HG02610 (cell line): ENCODE measurements at regions not wholly inside any gene's neighbourhood (a gene's known extent, or its start where the extent isn't known, plus 50 kb on each side); places are given as distances from the start of the nearest gene placed in this dataset.

Source experiments
- ATAC-seq: cut with Tn5 transposase; IDR thresholded peaks from one replicate; pipeline ENCODE4 v1.9.1; 2021; ENCODE audit warnings: mild to moderate bottlenecking, moderate library complexity; ENCODE audit not compliant: unreplicated experiment

DNA sequence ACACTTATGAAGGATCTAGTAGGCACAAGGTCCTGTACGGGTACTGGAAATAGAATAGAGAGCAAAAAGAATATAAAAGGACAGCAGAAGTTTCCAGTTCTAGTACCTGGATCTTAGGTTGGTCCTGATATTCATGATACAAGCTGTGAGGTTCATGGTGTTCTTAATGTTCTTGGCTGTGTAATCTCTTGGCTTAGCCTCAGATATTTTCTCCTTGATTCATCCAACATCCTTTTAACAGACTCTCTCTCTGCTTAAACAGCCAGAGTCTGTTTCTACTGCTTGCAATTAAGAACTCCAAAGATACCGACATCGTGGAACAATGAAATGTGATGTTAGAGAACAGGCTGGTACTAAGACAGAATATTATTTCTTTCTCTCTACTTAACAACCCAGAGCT lies 49.9 kb downstream of the CNTN3 start:
- no peak for ATAC-seq

- no peak for ATAC-seq
Measured at GRCh38 chr3:74562558-74563269, 51.7 kb downstream of the CNTN3 start.

DNA sequence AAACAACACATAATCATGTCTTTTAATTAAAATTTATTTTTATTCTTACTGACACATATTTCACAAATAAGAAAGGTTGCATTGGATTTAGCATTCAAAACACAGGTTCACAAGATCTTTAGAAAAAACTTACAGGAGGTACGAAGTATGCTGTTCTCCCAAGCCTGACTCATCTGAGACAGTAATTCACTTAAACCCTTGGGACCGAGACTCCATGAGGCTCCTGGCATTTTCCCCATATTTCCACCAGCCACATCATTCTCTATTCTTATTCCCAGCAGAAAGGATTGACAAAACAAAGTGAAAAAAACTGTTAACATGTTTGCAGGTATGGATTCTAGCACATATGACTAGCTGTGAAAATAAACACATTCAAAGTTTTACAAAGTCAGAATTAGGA lies 52.6 kb downstream of the CNTN3 start:
- no peak for ATAC-seq

- ATAC-seq: no peak
Measured at GRCh38 chr3:74559261-74559660, 55.2 kb downstream of the CNTN3 start.

DNA sequence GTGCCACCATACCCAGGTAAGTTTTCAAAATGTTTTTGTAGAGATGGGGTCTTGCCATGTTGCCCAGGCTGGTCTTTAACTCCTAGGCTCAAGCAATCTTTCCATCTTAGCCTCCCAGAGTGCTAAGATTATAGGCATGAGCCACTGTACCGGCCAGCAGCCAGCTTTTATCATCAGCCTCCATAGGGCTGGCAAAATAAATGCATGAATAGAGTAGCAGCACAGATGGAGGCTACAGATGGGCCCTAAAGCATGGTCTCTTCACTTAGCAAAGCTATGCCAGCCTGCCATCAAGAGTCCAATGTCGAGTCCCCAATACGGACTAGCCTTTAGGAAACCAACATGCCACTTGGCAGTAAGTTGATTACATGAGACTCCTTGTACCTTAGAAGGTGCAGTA lies 63.8 kb downstream of the CNTN3 start:
- ATAC-seq: no peak

- no peak for ATAC-seq
Measured at GRCh38 chr3:74546426-74546825, 68.0 kb downstream of the CNTN3 start.

DNA sequence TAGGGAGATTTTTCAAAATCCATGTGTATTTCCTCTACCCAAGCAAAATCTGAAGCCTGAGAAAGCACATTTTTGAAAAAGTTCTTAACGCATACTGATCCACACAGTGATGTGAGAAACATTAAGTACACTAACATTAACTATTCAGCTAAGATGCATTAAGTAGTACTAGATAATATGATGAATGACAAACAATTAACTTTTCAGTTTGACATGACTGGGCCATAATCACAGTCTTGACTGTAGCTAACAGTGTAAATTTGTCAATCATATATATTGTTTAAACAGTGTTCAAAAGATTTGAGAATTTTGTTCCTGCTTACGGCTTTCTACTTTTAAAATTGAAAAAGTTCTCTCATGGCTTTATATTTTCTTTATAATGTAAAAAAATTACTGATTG lies 72.0 kb downstream of the CNTN3 start:
- ATAC-seq: no peak

GRCh38 chr3:74539876-74540275 lies 74.6 kb downstream of the CNTN3 start:
- no peak for ATAC-seq

DNA sequence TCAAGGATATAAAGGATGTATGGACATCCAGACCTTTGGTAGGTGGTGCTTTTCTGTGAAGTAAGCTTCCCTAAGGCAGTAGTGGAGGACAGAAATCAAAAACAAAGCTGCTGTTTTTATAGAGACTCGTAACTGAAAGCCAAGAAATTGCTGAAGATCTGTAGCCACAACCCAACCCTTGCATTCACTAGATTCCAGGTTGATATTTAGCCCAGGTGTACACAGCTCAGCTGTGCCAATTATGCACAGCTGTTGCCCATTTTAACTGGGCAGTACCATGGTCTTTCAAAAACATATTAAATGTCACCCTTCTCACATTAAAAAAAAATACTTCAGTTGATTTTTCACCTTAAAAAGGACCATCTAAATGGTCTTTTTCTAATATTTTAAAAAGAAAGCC lies 75.8 kb downstream of the CNTN3 start:
- no peak for ATAC-seq

DNA sequence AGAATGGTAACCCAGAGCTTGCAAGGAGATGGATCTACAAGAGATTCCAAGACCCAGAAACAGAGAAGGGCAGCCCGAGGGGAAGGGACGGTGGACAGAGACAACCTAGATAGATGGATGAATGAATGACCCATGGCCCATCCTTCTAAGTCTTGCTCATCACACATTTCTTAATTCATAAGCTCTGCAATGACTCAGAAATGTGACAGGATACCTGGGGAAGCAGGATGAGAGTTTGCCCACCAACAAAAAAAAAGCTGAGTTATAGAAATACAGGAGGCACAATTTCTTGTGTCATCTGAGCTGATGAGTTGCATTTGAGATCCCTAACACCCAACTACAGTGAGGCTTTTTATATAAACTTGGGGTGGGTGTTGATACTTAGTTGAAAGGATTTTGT lies 76.6 kb downstream of the CNTN3 start:
- ATAC-seq: no peak

GRCh38 chr3:74537164-74537563 lies 77.3 kb downstream of the CNTN3 start:
- ATAC-seq: no peak

- ATAC-seq: no peak
Measured at GRCh38 chr3:74535281-74535680, 79.2 kb downstream of the CNTN3 start.

GRCh38 chr3:74534611-74535010 lies 79.8 kb downstream of the CNTN3 start:
- ATAC-seq: no peak

- ATAC-seq: no peak
Measured at GRCh38 chr3:74532446-74532845, 82.0 kb downstream of the CNTN3 start.

GRCh38 chr3:74531491-74531890 lies 83.0 kb downstream of the CNTN3 start:
- ATAC-seq: peak; percentile 83

DNA sequence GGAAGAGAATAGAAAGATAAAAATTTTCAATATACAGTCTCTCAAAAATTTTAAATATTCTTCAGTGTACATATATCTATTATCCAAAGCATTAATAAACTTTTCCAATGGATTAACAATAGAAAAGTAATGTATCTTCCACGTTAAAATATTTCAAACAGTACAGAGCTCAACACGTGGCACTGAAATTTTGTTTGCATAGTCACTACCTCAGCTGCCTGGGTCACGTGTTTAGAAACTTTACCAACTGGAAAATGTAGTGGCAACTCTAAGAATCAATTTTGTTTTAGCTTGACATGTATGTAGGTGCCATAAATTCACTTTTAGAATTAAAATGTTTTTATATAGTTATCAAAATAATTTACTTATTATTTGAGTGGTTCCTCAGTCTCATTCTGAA lies 85.3 kb downstream of the CNTN3 start:
- ATAC-seq: no peak

GRCh38 chr3:74527566-74527965 lies 86.9 kb downstream of the CNTN3 start:
- no peak for ATAC-seq

DNA sequence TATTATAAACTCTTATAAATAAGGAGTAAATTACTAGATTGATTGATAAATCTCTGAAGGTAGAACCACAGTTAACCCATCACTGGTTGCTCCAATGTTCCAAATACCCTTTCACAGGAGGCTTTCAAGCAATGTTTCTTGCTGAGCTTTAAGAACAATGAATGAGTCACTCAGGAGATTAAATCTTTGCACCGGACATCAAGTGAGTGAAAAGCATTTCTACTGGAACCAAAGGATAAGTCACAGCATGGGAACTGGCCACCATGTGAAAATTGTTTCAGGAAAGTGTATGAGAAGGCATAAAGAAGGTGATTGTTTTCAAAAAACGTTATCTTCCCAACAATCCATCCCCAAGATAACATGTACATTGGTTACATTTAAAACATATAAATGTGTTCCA lies 90.6 kb downstream of the CNTN3 start:
- ATAC-seq: no peak

GRCh38 chr3:74520895-74521294 lies 93.6 kb downstream of the CNTN3 start:
- ATAC-seq: no peak

DNA sequence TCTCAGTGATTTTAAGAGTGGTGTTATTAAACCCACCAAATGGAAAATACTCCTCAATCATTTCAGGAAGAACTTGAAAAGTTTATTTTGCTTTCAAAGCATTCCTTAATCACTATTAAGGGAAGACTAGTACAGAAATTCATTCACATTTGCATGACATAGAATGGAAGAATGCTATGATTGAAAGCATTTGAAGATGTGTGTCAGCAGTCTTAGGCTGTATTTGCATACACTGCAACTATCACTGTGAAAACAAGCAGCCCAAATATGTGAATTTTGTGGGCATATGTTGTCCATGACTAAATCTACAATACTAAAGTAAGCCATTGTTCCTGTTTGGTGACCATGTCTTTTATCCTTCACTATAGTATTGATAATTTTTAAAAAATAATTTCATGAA lies 95.8 kb downstream of the CNTN3 start:
- ATAC-seq: no peak

DNA sequence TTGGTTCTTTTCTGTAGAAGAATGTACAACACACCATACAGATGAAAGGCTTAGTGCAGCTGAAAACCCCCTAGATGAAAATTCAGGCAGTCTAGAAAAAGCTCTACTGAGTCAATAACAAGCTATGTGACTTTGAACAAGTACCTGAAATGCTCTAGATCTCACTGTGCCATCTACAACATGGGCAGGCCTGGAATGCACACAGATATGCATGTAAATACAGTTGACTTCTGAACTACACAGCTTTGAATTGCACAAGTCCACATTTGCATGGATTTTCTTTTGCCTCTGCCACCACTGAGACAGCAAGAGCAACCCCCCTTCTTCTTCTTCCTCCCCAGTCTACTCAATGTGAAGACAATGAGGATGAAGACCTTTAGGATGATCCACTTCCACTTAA lies 98.4 kb downstream of the CNTN3 start:
- ATAC-seq: no peak

GRCh38 chr3:74515451-74515850 lies 99.0 kb downstream of the CNTN3 start:
- ATAC-seq: no peak

GRCh38 chr3:74511078-74511477 lies 103.4 kb downstream of the CNTN3 start:
- ATAC-seq: no peak
